Tibial nerve (tissue), 3 donors: ENCODE measurements at regions not wholly inside any gene's neighbourhood (a gene's known extent, or its start where the extent isn't known, plus 50 kb on each side); places are given as distances from the start of the nearest gene placed in this dataset.

Experiments used
- EP300 ChIP-seq, 2 donors: sonication (generic); formaldehyde crosslinking; IDR thresholded peaks; one replicate each; pipeline ENCODE4 v1.6.1; 2017; ENCODE audit warnings: antibody characterized with exemption in 2 of 2, mild to moderate bottlenecking in 1 of 2
- POLR2A ChIP-seq, 2 donors: fragments of 450-650 bp; IDR thresholded peaks; one replicate each; pipeline ENCODE4 v1.6.1; 2017; ENCODE audit warnings: antibody characterized with exemption in 2 of 2, mild to moderate bottlenecking in 2 of 2, moderate library complexity in 2 of 2

- TF ChIP-seq POLR2A (IDR thresholded peaks at IDR 0.05) (no peak), EP300 (IDR thresholded peaks at IDR 0.05) (no peak)
These were observed 499.5 kb upstream of the BRINP1 start for GRCh38 chr9:119868694-119869093.
